ENCODE measurements at regions not wholly inside any gene's neighbourhood (a gene's known extent, or its start where the extent isn't known, plus 50 kb on each side); places are given as distances from the start of the nearest gene placed in this dataset.

GRCh38 chr18:67428805-67429204, 87.7 kb downstream of the DSEL start:
- CTCF ChIA-PET = no interaction called here
- POLR2A ChIA-PET = no interaction called here
- TF ChIP-seq CBFB (CRISPR knock-in tag; IDR thresholded peaks at IDR 0.05; ENCODE audit: low read depth) = no peak
- no peak for TF ChIP-seq ELF4 (CRISPR knock-in tag; IDR thresholded peaks at IDR 0.05; ENCODE audit: low read depth)
- no peak for TF ChIP-seq ZNF219 (CRISPR knock-in tag; IDR thresholded peaks at IDR 0.05; ENCODE audit: borderline replicate concordance)
- TF ChIP-seq ZNF671 (CRISPR knock-in tag; IDR thresholded peaks at IDR 0.05) = no peak
- no peak for TF ChIP-seq MLX (CRISPR knock-in tag; IDR thresholded peaks at IDR 0.05)
- no peak for TF ChIP-seq ZNF317 (CRISPR knock-in tag; IDR thresholded peaks at IDR 0.05; ENCODE audit: borderline replicate concordance, low read depth)
- no peak for TF ChIP-seq GABPB1 (CRISPR knock-in tag; IDR thresholded peaks at IDR 0.05)
- TF ChIP-seq SOX15 (CRISPR knock-in tag; IDR thresholded peaks at IDR 0.05) = no peak
- no peak for TF ChIP-seq SMAD3 (CRISPR knock-in tag; IDR thresholded peaks at IDR 0.05; ENCODE audit: borderline replicate concordance)
- TF ChIP-seq CDX4 (CRISPR knock-in tag; IDR thresholded peaks at IDR 0.05; ENCODE audit: borderline replicate concordance) = no peak
- TF ChIP-seq MYBL2 (CRISPR knock-in tag; IDR thresholded peaks at IDR 0.05) = no peak
- TF ChIP-seq ZNF416 (CRISPR knock-in tag; IDR thresholded peaks at IDR 0.05) = no peak
- TF ChIP-seq GRHL2 (CRISPR knock-in tag; IDR thresholded peaks at IDR 0.05; ENCODE audit: insufficient replicate concordance, severe bottlenecking) = no peak
- no peak for TF ChIP-seq JAZF1 (CRISPR knock-in tag; IDR thresholded peaks at IDR 0.05)
- TF ChIP-seq ZNF138 (CRISPR knock-in tag; conservative IDR thresholded peaks at IDR 0.05) = no peak
- no peak overlapping the region for H3K27ac Mint-ChIP-seq
- no peaks in the 10 kb centered on the region for H3K27me3 Mint-ChIP-seq (ENCODE audit: low read depth)
- H3K9me3 Mint-ChIP-seq = no peaks in the 10 kb centered on the region
- DNase-seq (ENCODE audit: low spot score) = no peak
- no peaks in the 10 kb centered on the region for H3K4me1 Mint-ChIP-seq
- H3K36me3 Mint-ChIP-seq = no peaks in the 10 kb centered on the region
- ATAC-seq = no peak
- no peak overlapping the region for H3K4me3 Mint-ChIP-seq

GRCh38 chr18:67428158-67428557, 88.4 kb downstream of the DSEL start:
- TF ChIP-seq CTCF (IDR thresholded peaks at IDR 0.05) (no peak), ELF4 (CRISPR knock-in tag; IDR thresholded peaks at IDR 0.05; ENCODE audit: low read depth) (no peak), FOXJ3 (CRISPR knock-in tag; IDR thresholded peaks at IDR 0.05; ENCODE audit: borderline replicate concordance) (no peak), FOXP4 (CRISPR knock-in tag; IDR thresholded peaks at IDR 0.05) (no peak)
- Mint-ChIP-seq H3K4me3 (no peak overlapping the region), H3K9me3 (no peaks in the 10 kb centered on the region), H3K27me3 (ENCODE audit: low read depth) (no peaks in the 10 kb centered on the region), H3K27ac (no peak overlapping the region), H3K36me3 (no peaks in the 10 kb centered on the region), H3K4me1 (no peaks in the 10 kb centered on the region)
- DNase-seq (ENCODE audit: low spot score) = no peak
- ChIA-PET CTCF (no interaction called here), POLR2A (no interaction called here)
- ATAC-seq = no peak

- Mint-ChIP-seq H3K9me3 (no peaks in the 10 kb centered on the region), H3K27me3 (ENCODE audit: low read depth) (no peaks in the 10 kb centered on the region), H3K36me3 (no peaks in the 10 kb centered on the region), H3K4me1 (no peaks in the 10 kb centered on the region), H3K27ac (no peak overlapping the region), H3K4me3 (no peak overlapping the region)
- ATAC-seq (no peak), DNase-seq (ENCODE audit: low spot score) (no peak)
- CTCF ChIA-PET = interaction anchor here (0.6 kb wide), 1 partner anchor 154 kb away, joined by 3 read pairs; no protein-coding TSS in a partner anchor
- POLR2A ChIA-PET = no interaction called here
- TF ChIP-seq FOXJ3 (CRISPR knock-in tag; IDR thresholded peaks at IDR 0.05; ENCODE audit: borderline replicate concordance) = no peak
- TF ChIP-seq MAX (CRISPR knock-in tag; IDR thresholded peaks at IDR 0.05) = no peak
- TF ChIP-seq USF1 (CRISPR knock-in tag; IDR thresholded peaks at IDR 0.05) = no peak
- TF ChIP-seq NR2C2 (CRISPR knock-in tag; IDR thresholded peaks at IDR 0.05) = no peak
- TF ChIP-seq E2F5 (CRISPR knock-in tag; IDR thresholded peaks at IDR 0.05) = no peak
- no peak for TF ChIP-seq CTCF (IDR thresholded peaks at IDR 0.05)
- TF ChIP-seq MYBL2 (CRISPR knock-in tag; IDR thresholded peaks at IDR 0.05) = no peak
- TF ChIP-seq TP53 (CRISPR knock-in tag; IDR thresholded peaks at IDR 0.05) = no peak
- no peak for TF ChIP-seq CDX4 (CRISPR knock-in tag; IDR thresholded peaks at IDR 0.05; ENCODE audit: borderline replicate concordance)
These were observed 90.0 kb downstream of the DSEL start for GRCh38 chr18:67426486-67426885.
